Vagina (tissue), 2 donors: ENCODE measurements at regions not wholly inside any gene's neighbourhood (a gene's known extent, or its start where the extent isn't known, plus 50 kb on each side); places are given as distances from the start of the nearest gene placed in this dataset.
"Not testable (repeated sequence)": the region's sequence is repeated elsewhere in the genome, so short reads cannot be mapped to it uniquely, and the experiment has no call there.

Experiments
- DNase-seq, 2 donors: peaks; one replicate each; pipeline ENCODE4 v3.0.0-alpha.2; 2017; ENCODE audit errors: extremely low spot score in 2 of 2
- H3K27ac ChIP-seq: fragments of 200-600 bp; sonication (generic); one replicate; pipeline ENCODE4 v1.5.1; 2019
- H3K27me3 ChIP-seq: fragments of 200-600 bp; sonication (generic); one replicate; pipeline ENCODE4 v1.5.1; 2019
- H3K36me3 ChIP-seq, 2 donors: fragments of 200-600 bp; sonication (generic); one replicate each; pipeline ENCODE4 v1.5.1; 2017 to 2019
- H3K4me1 ChIP-seq: fragments of 200-600 bp; sonication (generic); one replicate; pipeline ENCODE4 v1.5.1; 2019
- H3K4me3 ChIP-seq, 2 donors: fragments of 200-600 bp; sonication (generic); 1 replicate in 1 of 2; 2 replicates in 1 of 2; pipeline ENCODE4 v1.5.1; 2016 to 2019
- H3K9me3 ChIP-seq: fragments of 200-600 bp; sonication (generic); one replicate; pipeline ENCODE4 v1.5.1; 2019
- POLR2A ChIP-seq, 2 donors: fragments of 450-650 bp; IDR thresholded peaks; one replicate each; pipeline ENCODE4 v1.6.1; 2017; ENCODE audit warnings: antibody characterized with exemption in 2 of 2, mild to moderate bottlenecking in 2 of 2, moderate library complexity in 2 of 2
- POLR2AphosphoS5 ChIP-seq, 2 donors: sonication (generic); formaldehyde crosslinking; IDR thresholded peaks; one replicate each; pipeline ENCODE4 v1.9.0; 2017; ENCODE audit warnings: antibody characterized with exemption in 2 of 2, mild to moderate bottlenecking in 2 of 2, low read depth in 1 of 2; ENCODE audit not compliant: insufficient read depth in 1 of 2
- intact Hi-C: fragments of 100-400 bp; cut with DNase I; formaldehyde crosslinking; loops from one replicate; pipeline ENCODE4 v1.15.1; 2023
- TF ChIP-seq, protein P1 (sequence below), 3 experiments: fragments of 450-650 bp in 2 of 3; fragments of 200-600 bp in 1 of 3; sonication (generic) in 1 of 3; IDR thresholded peaks; one replicate each; pipeline ENCODE4 v1.5.1; 2017 to 2019; ENCODE audit warnings: antibody characterized with exemption in 3 of 3, mild to moderate bottlenecking in 2 of 3, moderate library complexity in 2 of 3

GRCh38 chr6:168804331-168804730, 363.3 kb downstream of the SMOC2 start:
- TF ChIP-seq POLR2A (IDR thresholded peaks at IDR 0.05) = no peak
- TF ChIP-seq, protein P1, sequence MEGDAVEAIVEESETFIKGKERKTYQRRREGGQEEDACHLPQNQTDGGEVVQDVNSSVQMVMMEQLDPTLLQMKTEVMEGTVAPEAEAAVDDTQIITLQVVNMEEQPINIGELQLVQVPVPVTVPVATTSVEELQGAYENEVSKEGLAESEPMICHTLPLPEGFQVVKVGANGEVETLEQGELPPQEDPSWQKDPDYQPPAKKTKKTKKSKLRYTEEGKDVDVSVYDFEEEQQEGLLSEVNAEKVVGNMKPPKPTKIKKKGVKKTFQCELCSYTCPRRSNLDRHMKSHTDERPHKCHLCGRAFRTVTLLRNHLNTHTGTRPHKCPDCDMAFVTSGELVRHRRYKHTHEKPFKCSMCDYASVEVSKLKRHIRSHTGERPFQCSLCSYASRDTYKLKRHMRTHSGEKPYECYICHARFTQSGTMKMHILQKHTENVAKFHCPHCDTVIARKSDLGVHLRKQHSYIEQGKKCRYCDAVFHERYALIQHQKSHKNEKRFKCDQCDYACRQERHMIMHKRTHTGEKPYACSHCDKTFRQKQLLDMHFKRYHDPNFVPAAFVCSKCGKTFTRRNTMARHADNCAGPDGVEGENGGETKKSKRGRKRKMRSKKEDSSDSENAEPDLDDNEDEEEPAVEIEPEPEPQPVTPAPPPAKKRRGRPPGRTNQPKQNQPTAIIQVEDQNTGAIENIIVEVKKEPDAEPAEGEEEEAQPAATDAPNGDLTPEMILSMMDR (IDR thresholded peaks at IDR 0.05) = no peak
- no peak for TF ChIP-seq POLR2AphosphoS5 (IDR thresholded peaks at IDR 0.05; ENCODE audit: insufficient read depth in 1 of 2, low read depth in 1 of 2)
- DNase-seq = no peak
- H3K27ac ChIP-seq = no peak overlapping the region
- no peak overlapping the region for H3K4me3 ChIP-seq
- no peaks in the 10 kb centered on the region for H3K27me3 ChIP-seq
- H3K4me1 ChIP-seq = no peaks in the 10 kb centered on the region
- no peaks in the 10 kb centered on the region for H3K36me3 ChIP-seq
- no peaks in the 10 kb centered on the region for H3K9me3 ChIP-seq
- intact Hi-C loops = no loop called here

- intact Hi-C loops = no loop called here
- Histone ChIP-seq H3K4me1 (no peaks in the 10 kb centered on the region), H3K27ac (no peak overlapping the region), H3K27me3 (no peaks in the 10 kb centered on the region), H3K36me3 (no peaks in the 10 kb centered on the region), H3K9me3 (no peaks in the 10 kb centered on the region), H3K4me3 (no peak overlapping the region)
- no peak for TF ChIP-seq POLR2A (IDR thresholded peaks at IDR 0.05)
- TF ChIP-seq, protein P1 (IDR thresholded peaks at IDR 0.05) = no peak
- TF ChIP-seq POLR2AphosphoS5 (IDR thresholded peaks at IDR 0.05; ENCODE audit: insufficient read depth in 1 of 2, low read depth in 1 of 2) = no peak
- DNase-seq = no peak
These were observed 362.9 kb downstream of the SMOC2 start for GRCh38 chr6:168803874-168804273.

DNA sequence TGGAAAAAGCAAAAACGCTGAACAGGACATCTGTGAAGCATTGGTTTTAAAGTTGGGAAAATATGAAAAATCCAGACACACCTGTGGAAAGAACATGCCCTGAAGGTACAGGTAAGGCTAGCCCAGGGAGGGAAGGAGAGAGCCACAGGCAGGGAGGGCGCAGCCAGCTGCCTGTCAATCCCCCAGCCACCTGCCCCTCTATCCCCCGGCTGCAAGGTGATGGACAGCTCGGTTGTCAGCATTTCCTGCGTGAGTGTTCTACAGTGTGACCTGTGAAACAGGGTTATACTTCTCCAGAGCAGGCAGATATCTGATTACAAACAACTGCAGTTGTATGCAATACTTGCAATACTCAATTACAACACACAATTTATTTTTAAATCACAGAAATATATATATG, 358.1 kb downstream of the SMOC2 start:
- Histone ChIP-seq H3K4me1 (no peaks in the 10 kb centered on the region), H3K27ac (no peak overlapping the region), H3K9me3 (no peaks in the 10 kb centered on the region), H3K27me3 (no peaks in the 10 kb centered on the region), H3K36me3 (no peaks in the 10 kb centered on the region), H3K4me3 (no peak overlapping the region)
- DNase-seq = no peak
- TF ChIP-seq POLR2AphosphoS5 (IDR thresholded peaks at IDR 0.05; ENCODE audit: insufficient read depth in 1 of 2, low read depth in 1 of 2) (no peak), POLR2A (IDR thresholded peaks at IDR 0.05) (no peak)
- TF ChIP-seq, protein P1 (IDR thresholded peaks at IDR 0.05) = no peak
- intact Hi-C loops = no loop called here

DNA sequence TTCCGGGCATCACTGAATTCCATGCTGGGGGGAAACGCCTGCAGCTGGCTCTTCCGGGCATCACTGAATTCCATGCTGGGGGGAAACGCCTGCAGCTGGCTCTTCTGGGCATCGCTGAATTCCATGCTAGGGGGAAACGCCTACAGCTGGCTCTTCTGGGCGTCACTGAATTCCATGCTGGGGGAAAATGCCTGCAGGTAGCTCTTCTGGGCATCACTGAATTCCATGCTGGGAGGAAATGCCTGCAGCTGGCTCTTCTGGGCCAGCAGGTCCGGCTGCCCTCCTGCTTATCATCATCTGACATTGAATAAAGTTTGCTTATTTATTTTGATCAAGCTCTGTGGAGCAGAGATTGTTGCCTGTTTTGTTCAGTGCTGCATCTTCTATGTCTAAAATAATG, 355.1 kb downstream of the SMOC2 start:
- no peak for DNase-seq
- intact Hi-C loops = no loop called here
- no peak overlapping the region for H3K27ac ChIP-seq
- TF ChIP-seq, protein P1 (IDR thresholded peaks at IDR 0.05) = no peak
- TF ChIP-seq POLR2A (IDR thresholded peaks at IDR 0.05) (no peak), POLR2AphosphoS5 (IDR thresholded peaks at IDR 0.05; ENCODE audit: insufficient read depth in 1 of 2, low read depth in 1 of 2) (no peak)
- no peaks in the 10 kb centered on the region for H3K9me3 ChIP-seq
- H3K4me3 ChIP-seq = no peak overlapping the region
- H3K4me1 ChIP-seq = no peaks in the 10 kb centered on the region
- H3K36me3 ChIP-seq = no peaks in the 10 kb centered on the region
- no peaks in the 10 kb centered on the region for H3K27me3 ChIP-seq

DNA sequence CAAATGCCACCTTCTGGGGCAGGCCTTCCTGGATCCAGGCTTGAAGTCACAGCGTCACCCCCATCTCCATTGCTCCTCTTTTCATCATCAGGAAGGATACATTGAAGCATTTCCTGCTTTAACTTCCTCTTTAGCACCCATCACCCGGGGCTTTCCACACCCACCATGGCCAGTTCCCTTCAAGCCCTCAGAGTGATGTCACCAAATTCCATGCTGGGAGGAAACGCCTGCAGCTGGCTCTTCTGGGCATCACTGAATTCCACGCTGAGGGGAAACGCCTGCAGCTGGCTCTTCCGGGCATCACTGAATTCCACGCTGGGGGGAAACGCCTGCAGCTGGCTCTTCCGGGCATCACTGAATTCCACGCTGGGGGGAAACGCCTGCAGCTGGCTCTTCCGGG, 354.6 kb downstream of the SMOC2 start:
- intact Hi-C loops, H3K27me3 ChIP-seq, H3K4me3 ChIP-seq, DNase-seq, H3K9me3 ChIP-seq, H3K27ac ChIP-seq, H3K36me3 ChIP-seq, H3K4me1 ChIP-seq: not testable (repeated sequence)

DNA sequence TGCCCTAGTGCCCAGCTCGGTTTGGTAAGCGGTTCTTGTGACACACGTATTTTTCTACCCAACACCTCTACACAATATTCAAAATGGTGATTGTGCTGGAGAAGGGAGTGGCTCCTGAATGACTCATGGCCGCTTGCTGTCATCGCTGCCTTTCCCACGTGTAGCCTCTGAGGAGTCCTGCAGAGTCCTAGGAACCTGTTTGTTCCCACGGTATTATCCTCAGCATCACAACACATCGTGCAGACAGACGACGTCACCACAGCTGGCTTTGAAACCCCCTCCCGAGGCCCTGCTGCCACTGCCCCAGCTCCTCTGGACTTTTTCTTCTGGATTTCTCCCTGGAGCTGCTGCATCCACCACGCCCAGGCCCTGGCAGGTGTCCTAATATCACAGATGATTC, 353.5 kb downstream of the SMOC2 start:
- H3K4me1 ChIP-seq = no peaks in the 10 kb centered on the region
- H3K36me3 ChIP-seq = no peaks in the 10 kb centered on the region
- no peak overlapping the region for H3K27ac ChIP-seq
- no peaks in the 10 kb centered on the region for H3K9me3 ChIP-seq
- TF ChIP-seq POLR2A (IDR thresholded peaks at IDR 0.05) (no peak), POLR2AphosphoS5 (IDR thresholded peaks at IDR 0.05; ENCODE audit: insufficient read depth in 1 of 2, low read depth in 1 of 2) (no peak)
- TF ChIP-seq, protein P1 (IDR thresholded peaks at IDR 0.05) = no peak
- no peak overlapping the region for H3K4me3 ChIP-seq
- no peak for DNase-seq
- H3K27me3 ChIP-seq = no peaks in the 10 kb centered on the region
- intact Hi-C loops = no loop called here
